SIG-M5 treated with dmso at 0.1 percent for 504 hours (cell line): ENCODE measurements at regions not wholly inside any gene's neighbourhood (a gene's known extent, or its start where the extent isn't known, plus 50 kb on each side); places are given as distances from the start of the nearest gene placed in this dataset.

Experiments used
- DNase-seq: peaks from one replicate; lab custom pipeline; 2025; ENCODE audit not compliant: unreplicated experiment; lab: John Stamatoyannopoulos, UW

DNA sequence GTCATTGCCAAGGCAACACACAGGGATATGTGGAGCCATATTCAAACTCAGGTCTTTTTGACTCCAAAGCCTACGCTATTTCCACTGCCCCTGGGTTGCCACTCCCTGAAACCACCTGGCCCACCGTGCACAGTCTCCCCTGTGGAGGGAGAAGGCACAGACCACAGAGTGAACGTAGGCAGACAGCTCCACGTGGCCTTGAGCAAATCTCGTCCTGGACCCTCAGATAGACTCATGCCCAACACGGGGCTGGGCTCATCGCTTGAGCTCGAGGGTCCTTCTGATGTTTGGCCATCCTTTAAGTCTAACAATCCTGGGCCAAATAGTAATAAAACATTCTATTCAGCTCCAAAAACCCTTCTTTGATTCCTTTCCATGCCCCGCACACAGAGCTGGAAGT, 72.0 kb downstream of the CPN2 start:
- no peak for DNase-seq

GRCh38 chr3:194279701-194280360, 71.3 kb downstream of the CPN2 start:
- DNase-seq, result no peak

GRCh38 chr3:194280777-194281176, 70.4 kb downstream of the CPN2 start:
- DNase-seq, result no peak

DNA sequence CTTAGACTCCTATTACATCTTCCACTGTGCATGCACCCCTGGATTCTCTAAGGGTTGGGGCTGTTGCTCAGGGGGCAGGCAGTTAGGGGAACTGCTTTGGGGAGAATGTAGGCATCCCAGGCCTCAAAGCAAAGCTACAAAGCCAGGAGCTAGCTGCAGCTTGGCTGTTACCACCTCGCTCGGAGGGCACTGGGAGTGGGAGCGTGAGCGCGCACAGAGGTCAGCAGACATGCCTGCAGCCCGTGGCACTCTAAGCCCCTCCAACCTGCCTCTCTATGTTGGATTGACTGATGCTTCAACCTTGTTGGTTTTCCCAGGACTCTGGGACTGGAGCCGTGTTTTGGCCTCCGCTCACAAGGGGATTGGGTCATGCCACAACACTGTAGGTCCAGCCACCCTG, 69.8 kb downstream of the CPN2 start:
- DNase-seq, result no peak

GRCh38 chr3:194281766-194282165, 69.4 kb downstream of the CPN2 start:
- DNase-seq, result no peak

- DNase-seq, result no peak
Observed at GRCh38 chr3:194282436-194283122, 68.5 kb downstream of the CPN2 start.

DNA sequence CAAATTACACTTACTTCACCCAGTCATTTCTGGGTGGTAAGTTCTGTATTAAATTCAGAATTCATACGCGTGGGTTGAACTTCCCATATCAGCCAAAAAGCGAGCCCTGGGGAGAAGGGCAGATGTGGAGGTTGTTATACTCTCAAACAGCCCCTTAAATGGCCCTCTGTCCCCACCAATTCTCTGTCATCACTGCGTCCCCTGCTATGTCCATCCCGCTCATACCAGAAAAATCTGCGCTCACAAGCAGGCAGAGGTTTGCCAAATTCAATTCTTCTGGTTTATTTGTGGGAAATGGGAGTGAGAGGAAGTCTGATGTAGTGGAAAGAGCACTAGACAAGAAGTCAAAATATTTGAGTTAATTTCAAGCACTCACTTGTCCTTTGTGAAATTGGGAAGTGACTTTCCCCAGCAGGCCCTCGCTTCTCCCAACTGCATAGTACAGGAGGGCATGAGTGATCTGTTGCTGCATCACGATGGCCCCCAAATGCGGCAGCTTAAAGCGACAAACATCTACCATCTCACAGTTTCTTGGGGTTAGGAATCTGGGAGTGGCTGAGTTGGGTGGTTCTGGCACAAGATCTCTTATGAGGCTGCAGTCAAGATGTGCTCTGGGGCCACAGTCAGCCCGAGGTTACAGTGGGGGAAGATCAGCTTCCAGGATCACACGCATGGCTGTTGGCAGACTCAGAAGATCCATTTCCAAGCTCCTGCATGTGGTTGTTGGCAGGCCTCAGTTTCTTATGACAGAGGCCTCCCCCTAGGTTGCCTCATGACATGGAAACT, 67.7 kb downstream of the CPN2 start:
- DNase-seq, result no peak

- DNase-seq, result no peak
Observed at GRCh38 chr3:194284351-194284750, 66.8 kb downstream of the CPN2 start.

GRCh38 chr3:194285024-194285849, 65.9 kb downstream of the CPN2 start:
- DNase-seq, result no peak

DNA sequence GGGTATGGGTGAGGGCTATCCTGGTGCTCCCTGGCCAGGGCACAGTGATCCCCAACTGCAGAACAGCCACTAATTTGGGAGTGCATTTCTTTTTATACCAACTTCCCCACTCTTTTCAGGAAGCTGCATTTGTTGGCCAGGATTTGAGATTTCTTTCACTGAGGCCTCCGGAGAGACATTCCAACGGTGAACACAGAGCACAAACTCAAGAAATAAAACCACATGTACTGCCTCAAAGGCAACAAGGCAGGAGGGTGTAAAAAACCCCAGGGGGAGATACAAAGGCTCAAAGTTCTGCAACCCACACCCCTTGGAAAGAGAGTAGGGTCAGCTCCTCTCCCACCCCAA, 65.3 kb downstream of the CPN2 start:
- no peak for DNase-seq

DNA sequence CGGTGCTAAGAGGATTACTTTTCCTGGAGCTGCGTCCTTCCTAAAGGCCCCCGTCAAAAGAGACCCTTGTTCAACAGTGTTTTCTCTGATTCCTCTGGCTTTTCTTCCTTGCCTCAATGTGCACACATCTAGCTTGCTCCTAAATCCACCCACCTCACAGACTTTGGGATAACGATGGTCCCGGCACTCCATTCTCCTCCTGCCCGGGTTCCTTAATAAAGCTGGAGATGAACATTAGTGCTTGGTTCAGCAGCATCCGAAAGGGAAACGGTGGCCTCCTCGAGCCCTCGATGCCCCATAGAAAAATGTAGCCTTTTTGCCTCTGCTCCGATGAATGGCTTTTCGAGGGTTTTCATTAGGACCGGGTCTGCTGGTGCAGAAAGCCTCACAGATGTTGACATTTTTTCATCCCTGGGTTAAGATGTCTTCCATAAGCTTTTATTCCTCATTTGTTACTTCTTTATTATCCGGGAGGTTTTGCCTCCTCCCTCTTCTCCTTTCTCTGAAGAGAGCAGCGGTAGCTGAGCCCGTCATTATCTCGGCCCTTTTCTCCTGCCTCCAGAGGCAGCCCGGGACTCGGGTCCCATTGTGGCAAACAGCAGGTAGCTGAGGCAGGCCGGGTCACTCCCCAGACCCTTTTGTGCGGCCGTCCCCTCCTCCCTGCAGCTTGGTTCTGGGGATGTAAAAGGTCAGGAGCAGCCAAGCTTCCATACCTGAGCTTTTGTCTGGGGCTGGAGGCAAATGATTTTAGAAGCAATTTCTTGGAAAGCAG, 64.6 kb downstream of the CPN2 start:
- no peak for DNase-seq

DNA sequence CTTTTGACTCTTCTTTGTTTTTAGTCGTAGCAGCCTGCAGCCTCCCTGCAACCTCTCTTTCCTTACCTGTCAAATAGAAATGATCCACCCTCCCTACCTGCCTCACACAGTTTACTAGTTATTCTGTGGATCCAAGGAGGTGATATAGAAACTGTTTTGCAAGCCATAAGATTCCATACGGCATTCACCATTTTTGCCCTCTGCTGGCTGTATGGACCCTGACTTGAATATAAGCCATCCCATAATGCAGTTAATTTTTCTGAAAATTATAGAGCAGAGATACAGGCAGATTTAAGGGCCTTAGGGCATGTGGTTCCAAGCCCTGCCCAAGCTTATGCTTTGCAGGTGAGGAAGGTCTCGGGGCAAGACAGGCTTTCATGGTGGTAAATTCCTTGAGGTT, 63.8 kb downstream of the CPN2 start:
- DNase-seq, result no peak

DNA sequence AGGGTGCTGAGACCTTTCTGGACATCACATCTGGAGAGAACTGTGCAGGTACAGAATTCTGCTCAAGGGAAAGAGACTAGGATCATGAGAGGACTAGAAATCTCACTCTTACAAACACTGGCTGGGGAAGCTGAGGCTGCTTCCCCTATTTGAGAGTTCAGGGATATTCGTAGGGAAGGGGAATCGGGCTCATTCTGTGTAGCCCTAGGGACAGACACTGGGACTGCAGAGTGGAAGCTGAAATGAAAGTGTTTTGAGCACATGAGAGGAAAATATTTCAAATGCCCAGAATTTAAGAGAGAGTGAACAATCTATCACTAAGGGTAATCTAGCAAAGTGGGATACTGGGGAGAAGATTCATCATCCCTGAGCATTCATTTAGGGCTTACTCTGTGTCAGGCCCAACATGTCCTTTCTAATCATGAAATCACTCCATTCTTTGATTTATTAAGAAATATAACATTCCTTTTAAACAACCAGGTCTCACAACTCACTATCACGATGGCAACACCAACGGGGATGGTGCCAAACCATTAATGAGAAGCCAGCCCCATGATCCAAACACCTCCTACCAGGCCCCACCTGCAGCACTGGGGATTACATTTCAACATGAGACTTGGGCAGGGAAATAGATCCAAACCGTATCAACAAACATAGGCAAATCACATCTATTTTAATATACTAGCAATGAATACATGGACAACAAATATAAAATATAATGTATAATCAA, 63.0 kb downstream of the CPN2 start:
- no peak for DNase-seq
